Spleen (tissue), 11 donors: ENCODE measurements at regions not wholly inside any gene's neighbourhood (a gene's known extent, or its start where the extent isn't known, plus 50 kb on each side); places are given as distances from the start of the nearest gene placed in this dataset.
A peak's percentile ranks its signal among the peaks of the same experiment; 100 is the strongest.
"Not testable (repeated sequence)": the region's sequence is repeated elsewhere in the genome, so short reads cannot be mapped to it uniquely, and the experiment has no call there.

Experiments
- DNase-seq: peaks from one replicate; pipeline ENCODE4 v3.0.0-alpha.2; 2020
- H3K27ac ChIP-seq, 8 donors: fragments of 200-600 bp; sonication (generic) in 7 of 8; 1 replicate in 4 of 8; 2 replicates in 4 of 8; pipeline versions ENCODE4 v1.5.0 to v1.8.0; 2016 to 2021; ENCODE audit warnings: inconsistent platforms in 4 of 8, mild to moderate bottlenecking in 4 of 8, moderate library complexity in 1 of 8
- H3K27me3 ChIP-seq, 7 donors: fragments of 200-600 bp; sonication (generic) in 6 of 7; replicated peaks in 1 of 7; 1 replicate in 4 of 7; 2 replicates in 3 of 7; pipeline versions ENCODE4 v1.5.0 to v1.8.0; 2016 to 2021; ENCODE audit warnings: inconsistent platforms in 3 of 7, mild to moderate bottlenecking in 1 of 7
- H3K36me3 ChIP-seq, 6 donors: fragments of 200-600 bp; sonication (generic) in 5 of 6; 1 replicate in 4 of 6; 2 replicates in 2 of 6; pipeline versions ENCODE4 v1.5.0 to v1.8.0; 2016 to 2021; ENCODE audit warnings: inconsistent platforms in 2 of 6
- H3K4me1 ChIP-seq, 6 donors: fragments of 200-600 bp; sonication (generic) in 5 of 6; 1 replicate in 3 of 6; 2 replicates in 3 of 6; pipeline versions ENCODE4 v1.5.0 to v1.8.0; 2016 to 2021; ENCODE audit warnings: inconsistent platforms in 3 of 6
- H3K4me3 ChIP-seq, 8 donors: fragments of 200-600 bp; sonication (generic) in 7 of 8; 1 replicate in 4 of 8; 2 replicates in 4 of 8; pipeline versions ENCODE4 v1.5.0 to v1.8.0; 2016 to 2021; ENCODE audit warnings: inconsistent platforms in 4 of 8, mild to moderate bottlenecking in 4 of 8, moderate library complexity in 2 of 8
- H3K9me3 ChIP-seq, 8 donors: fragments of 200-600 bp; sonication (generic) in 7 of 8; 1 replicate in 4 of 8; 2 replicates in 4 of 8; pipeline versions ENCODE4 v1.5.0 to v1.8.0; 2016 to 2021; ENCODE audit warnings: inconsistent platforms in 4 of 8
- CTCF ChIP-seq, 11 experiments: fragments of 200-600 bp in 7 of 11; fragments of 450-650 bp in 4 of 11; sonication (generic) in 4 of 11; IDR thresholded peaks in 8 of 11; conservative IDR thresholded peaks in 3 of 11; 1 replicate in 7 of 11; 2 replicates in 4 of 11; pipeline versions ENCODE4 v1.4.0 to v1.8.0; 2016 to 2021; ENCODE audit warnings: antibody characterized with exemption in 11 of 11, inconsistent platforms in 4 of 11, mild to moderate bottlenecking in 1 of 11
- POLR2A ChIP-seq, 3 donors: fragments of 450-650 bp; IDR thresholded peaks; one replicate each; pipeline ENCODE4 v1.5.1; 2017; ENCODE audit warnings: antibody characterized with exemption in 3 of 3, mild to moderate bottlenecking in 1 of 3
- POLR2AphosphoS5 ChIP-seq, 3 donors: sonication (generic); formaldehyde crosslinking; IDR thresholded peaks; one replicate each; pipeline ENCODE4 v1.5.1; 2017; ENCODE audit warnings: antibody characterized with exemption in 3 of 3
- WGBS, 5 donors: extraction: QIAGEN DNeasy Blood & Tissue Kit in 3 of 5; methylation state at CpG; one replicate each; pipeline versions ENCODE4 v1.1.5 to v1.1.7; 2013 to 2018; 5-methylcytosine and 5-hydroxymethylcytosine counted together
- intact Hi-C: fragments of 100-400 bp; cut with DNase I; formaldehyde crosslinking; loops from one replicate; pipeline ENCODE4 v1.15.0; 2023; ENCODE audit warnings: low total_unique reads
- donor health status: healthy with polysubstance abuse.
- donor health status: DM: no; HTN: no; CAD: no; lungs with moderate emphysema.
- donor health status: DM: no; HTN: no; CAD: no.
- donor health status: Bipolar disorder and iron deficiency.
- donor health status: healthy.
- donor health status: DM: no; HTN: no; CAD: no.
- donor health status: DM: yes; HTN: yes; CAD: no.

GRCh38 chr5:110001648-110002047 is 311.9 kb downstream of the MAN2A1 start:
- peak overlapping the region in 1 of 8 donors; percentile 36 for H3K27ac ChIP-seq
- H3K9me3 ChIP-seq, result no peaks in the 10 kb centered on the region
- no peaks in the 10 kb centered on the region for H3K27me3 ChIP-seq
- no peak for DNase-seq
- intact Hi-C loops, result no loop called here
- H3K4me1 ChIP-seq, result no peaks in the 10 kb centered on the region
- no peak overlapping the region for H3K4me3 ChIP-seq
- TF ChIP-seq POLR2A (IDR thresholded peaks at IDR 0.05) (no peak), POLR2AphosphoS5 (IDR thresholded peaks at IDR 0.05) (no peak), CTCF (IDR thresholded peaks at IDR 0.05 in 8 of 11, conservative IDR thresholded peaks at IDR 0.05 in 3 of 11) (no peak)
- WGBS, 5 donors, result 65 to 84% (median 74%) methylated on average over 1 of the region's 1 CpG
- H3K36me3 ChIP-seq, result no peaks in the 10 kb centered on the region

- H3K9me3 ChIP-seq, result no peaks in the 10 kb centered on the region
- WGBS, 5 donors, result 90 to 100% (median 100%) methylated on average over 1 of the region's 1 CpG
- TF ChIP-seq CTCF (IDR thresholded peaks at IDR 0.05 in 8 of 11, conservative IDR thresholded peaks at IDR 0.05 in 3 of 11) (no peak), POLR2A (IDR thresholded peaks at IDR 0.05) (no peak), POLR2AphosphoS5 (IDR thresholded peaks at IDR 0.05) (no peak)
- H3K4me3 ChIP-seq, result no peak overlapping the region
- intact Hi-C loops, result no loop called here
- H3K4me1 ChIP-seq, result no peaks in the 10 kb centered on the region
- no peak for DNase-seq
- no peak overlapping the region for H3K27ac ChIP-seq
- H3K36me3 ChIP-seq, result no peaks in the 10 kb centered on the region
- H3K27me3 ChIP-seq, result no peaks in the 10 kb centered on the region
Measured at GRCh38 chr5:110002652-110003051, 312.9 kb downstream of the MAN2A1 start.

- 91 to 95% (median 92%) methylated on average over 10 of the region's 10 CpGs for WGBS, 5 donors
Measured at GRCh38 chr5:110005907-110006562, 316.3 kb downstream of the MAN2A1 start.

GRCh38 chr5:110007101-110007500 is 317.4 kb downstream of the MAN2A1 start:
- no peak overlapping the region for H3K27ac ChIP-seq
- no peak for DNase-seq
- no peaks in the 10 kb centered on the region for H3K36me3 ChIP-seq
- no peak overlapping the region for H3K4me3 ChIP-seq
- H3K27me3 ChIP-seq, result no peaks in the 10 kb centered on the region
- intact Hi-C loops, result no loop called here
- no peaks in the 10 kb centered on the region for H3K4me1 ChIP-seq
- TF ChIP-seq POLR2AphosphoS5 (IDR thresholded peaks at IDR 0.05), result no peak
- no peak for TF ChIP-seq CTCF (IDR thresholded peaks at IDR 0.05 in 8 of 11, conservative IDR thresholded peaks at IDR 0.05 in 3 of 11)
- TF ChIP-seq POLR2A (IDR thresholded peaks at IDR 0.05), result no peak
- no peaks in the 10 kb centered on the region for H3K9me3 ChIP-seq

More at GRCh38 chr5:110005907-110006562, 316.3 kb downstream of the MAN2A1 start:
- H3K9me3 ChIP-seq, H3K4me3 ChIP-seq, H3K27me3 ChIP-seq, H3K27ac ChIP-seq, H3K36me3 ChIP-seq, H3K4me1 ChIP-seq, DNase-seq, intact Hi-C loops: not testable (repeated sequence)

- Histone ChIP-seq H3K27ac (no peak overlapping the region), H3K27me3 (no peaks in the 10 kb centered on the region), H3K9me3 (no peaks in the 10 kb centered on the region), H3K4me1 (no peaks in the 10 kb centered on the region), H3K36me3 (no peaks in the 10 kb centered on the region), H3K4me3 (no peak overlapping the region)
- 78 to 89% (median 81%) methylated on average over 4 of the region's 4 CpGs for WGBS, 5 donors
- TF ChIP-seq POLR2A (IDR thresholded peaks at IDR 0.05), result no peak
- DNase-seq, result no peak
- intact Hi-C loops, result no loop called here
Measured at GRCh38 chr5:110008131-110008530, 318.4 kb downstream of the MAN2A1 start.
